ENCODE measurements at regions not wholly inside any gene's neighbourhood (a gene's known extent, or its start where the extent isn't known, plus 50 kb on each side); places are given as distances from the start of the nearest gene placed in this dataset.

GRCh38 chr9:119917175-119917574 is 547.9 kb upstream of the BRINP1 start:
- TF ChIP-seq, protein P1, sequence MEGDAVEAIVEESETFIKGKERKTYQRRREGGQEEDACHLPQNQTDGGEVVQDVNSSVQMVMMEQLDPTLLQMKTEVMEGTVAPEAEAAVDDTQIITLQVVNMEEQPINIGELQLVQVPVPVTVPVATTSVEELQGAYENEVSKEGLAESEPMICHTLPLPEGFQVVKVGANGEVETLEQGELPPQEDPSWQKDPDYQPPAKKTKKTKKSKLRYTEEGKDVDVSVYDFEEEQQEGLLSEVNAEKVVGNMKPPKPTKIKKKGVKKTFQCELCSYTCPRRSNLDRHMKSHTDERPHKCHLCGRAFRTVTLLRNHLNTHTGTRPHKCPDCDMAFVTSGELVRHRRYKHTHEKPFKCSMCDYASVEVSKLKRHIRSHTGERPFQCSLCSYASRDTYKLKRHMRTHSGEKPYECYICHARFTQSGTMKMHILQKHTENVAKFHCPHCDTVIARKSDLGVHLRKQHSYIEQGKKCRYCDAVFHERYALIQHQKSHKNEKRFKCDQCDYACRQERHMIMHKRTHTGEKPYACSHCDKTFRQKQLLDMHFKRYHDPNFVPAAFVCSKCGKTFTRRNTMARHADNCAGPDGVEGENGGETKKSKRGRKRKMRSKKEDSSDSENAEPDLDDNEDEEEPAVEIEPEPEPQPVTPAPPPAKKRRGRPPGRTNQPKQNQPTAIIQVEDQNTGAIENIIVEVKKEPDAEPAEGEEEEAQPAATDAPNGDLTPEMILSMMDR (IDR thresholded peaks at IDR 0.05; ENCODE audit: low read depth, low read length, missing control alignments), result no peak
- no peak overlapping the region for H3K4me3 ChIP-seq (ENCODE audit: low read depth, low read length)
- DNase-seq (ENCODE audit: low read depth), result no peak

DNA sequence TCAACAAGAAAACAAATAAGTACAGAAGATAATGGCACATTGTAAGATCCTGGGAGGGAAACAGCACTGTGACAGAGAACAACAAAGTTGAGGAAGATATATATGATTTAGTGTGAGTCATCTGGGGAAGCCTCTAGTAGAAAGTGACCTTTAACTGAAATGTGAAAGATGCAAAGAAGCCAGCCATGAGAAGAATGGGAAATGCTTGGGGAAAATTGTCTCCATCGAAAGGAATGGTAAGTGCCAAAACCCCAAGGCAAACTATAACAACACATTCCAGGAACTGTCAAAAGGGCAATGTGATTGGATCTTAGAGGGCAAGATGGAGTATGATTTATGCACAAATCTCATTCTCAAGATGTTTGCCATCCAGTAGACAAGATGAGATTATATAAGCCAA is 537.8 kb upstream of the BRINP1 start:
- H3K4me3 ChIP-seq (ENCODE audit: low read depth, low read length), result no peak overlapping the region
- DNase-seq (ENCODE audit: low read depth), result no peak
- TF ChIP-seq, protein P1 (IDR thresholded peaks at IDR 0.05; ENCODE audit: low read depth, low read length, missing control alignments), result no peak

GRCh38 chr9:119905724-119906123 is 536.5 kb upstream of the BRINP1 start:
- no peak for DNase-seq (ENCODE audit: low read depth)
- TF ChIP-seq, protein P1 (IDR thresholded peaks at IDR 0.05; ENCODE audit: low read depth, low read length, missing control alignments), result no peak
- no peak overlapping the region for H3K4me3 ChIP-seq (ENCODE audit: low read depth, low read length)

DNA sequence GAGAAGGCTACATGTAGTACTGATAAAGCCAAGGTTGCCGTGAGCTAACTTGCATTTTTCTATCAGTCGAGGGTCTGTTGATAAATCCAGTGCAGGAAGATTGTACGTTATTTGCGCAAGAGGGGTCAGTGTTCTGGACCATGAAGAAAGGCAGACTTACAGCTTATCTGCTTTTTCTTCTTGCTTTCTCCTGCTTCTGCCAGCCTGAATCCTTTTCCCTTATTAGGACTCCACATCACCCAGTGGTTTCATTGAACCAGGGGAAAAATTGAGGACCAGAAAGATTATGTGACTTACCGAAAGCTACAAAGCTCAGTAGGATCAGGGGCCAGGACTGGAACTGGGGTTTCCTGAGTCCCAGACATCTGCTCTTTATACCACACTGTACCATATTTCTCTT is 534.6 kb upstream of the BRINP1 start:
- TF ChIP-seq, protein P1 (IDR thresholded peaks at IDR 0.05; ENCODE audit: low read depth, low read length, missing control alignments), result no peak
- no peak overlapping the region for H3K4me3 ChIP-seq (ENCODE audit: low read depth, low read length)
- DNase-seq (ENCODE audit: low read depth), result no peak

GRCh38 chr9:119902611-119903010 is 533.4 kb upstream of the BRINP1 start:
- no peak for DNase-seq (ENCODE audit: low read depth)
- TF ChIP-seq, protein P1 (IDR thresholded peaks at IDR 0.05; ENCODE audit: low read depth, low read length, missing control alignments), result no peak
- no peak overlapping the region for H3K4me3 ChIP-seq (ENCODE audit: low read depth, low read length)

DNA sequence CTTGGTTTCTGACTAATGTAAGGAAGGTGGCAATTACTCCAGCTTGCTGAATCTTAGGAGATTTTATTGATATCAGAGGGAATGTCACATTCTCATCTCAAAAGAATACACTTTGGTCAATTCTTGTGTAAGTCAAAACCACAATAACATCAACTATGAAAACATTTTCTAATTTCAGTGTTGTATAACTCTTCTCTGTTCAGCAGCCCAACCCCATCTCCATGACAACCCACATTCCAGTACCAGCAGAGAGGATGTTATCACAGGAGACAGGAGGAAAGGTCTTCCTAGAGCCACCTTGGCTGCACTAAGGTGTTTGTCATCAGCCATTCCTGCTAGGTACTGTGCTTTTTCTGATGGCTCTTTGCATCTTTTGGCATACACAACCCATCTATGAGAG is 529.1 kb upstream of the BRINP1 start:
- no peak overlapping the region for H3K4me3 ChIP-seq (ENCODE audit: low read depth, low read length)
- TF ChIP-seq, protein P1 (IDR thresholded peaks at IDR 0.05; ENCODE audit: low read depth, low read length, missing control alignments), result no peak
- DNase-seq (ENCODE audit: low read depth), result no peak

DNA sequence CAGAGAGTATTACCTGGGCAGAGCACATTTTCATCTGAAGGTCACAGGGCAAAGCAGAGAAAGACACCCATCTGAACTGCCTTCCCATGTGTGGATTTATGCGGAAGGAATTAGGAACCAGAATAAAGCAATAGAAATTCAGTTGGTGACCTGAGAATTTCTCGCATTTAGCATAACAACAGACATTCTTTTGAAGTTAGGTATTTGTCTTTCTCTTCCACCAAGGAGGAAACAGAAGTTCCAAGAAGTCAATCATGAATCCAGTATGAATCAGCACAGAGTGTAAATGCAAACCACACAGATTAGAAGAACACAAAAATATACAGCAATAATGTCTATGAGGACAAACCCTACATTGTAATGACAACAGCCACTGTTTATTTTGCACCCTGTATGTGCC is 515.2 kb upstream of the BRINP1 start:
- TF ChIP-seq, protein P1 (IDR thresholded peaks at IDR 0.05; ENCODE audit: low read depth, low read length, missing control alignments), result no peak
- no peak for DNase-seq (ENCODE audit: low read depth)
- no peak overlapping the region for H3K4me3 ChIP-seq (ENCODE audit: low read depth, low read length)
